SK-N-SH treated with all-trans-retinoic acid at 6 μM for 48 hours (cell line): ENCODE measurements at regions not wholly inside any gene's neighbourhood (a gene's known extent, or its start where the extent isn't known, plus 50 kb on each side); places are given as distances from the start of the nearest gene placed in this dataset.
"Not testable (repeated sequence)": the region's sequence is repeated elsewhere in the genome, so short reads cannot be mapped to it uniquely, and the experiment has no call there.

ENCODE experiments used
- ATAC-seq: fragments of 200-7000 bp; cut with Tn5 transposase; 3 replicates; pipeline ENCODE4 v1.9.1; 2020; ENCODE audit warnings: mild to moderate bottlenecking, moderate library complexity
- ARNTL ChIP-seq: fragments of 450-650 bp; formaldehyde crosslinking; IDR thresholded peaks from 2 replicates; pipeline ENCODE4 v1.5.0; 2020; ENCODE audit warnings: low read depth, mild to moderate bottlenecking, moderate library complexity, borderline replicate concordance
- BACH2 ChIP-seq: fragments of 250-450 bp; sonication (Bioruptor Pico); IDR thresholded peaks from 2 replicates; pipeline ENCODE4 v1.9.0; 2021; ENCODE audit warnings: mild to moderate bottlenecking, borderline replicate concordance
- CSDC2 ChIP-seq: fragments of 250-450 bp; sonication (Bioruptor Pico); IDR thresholded peaks from 2 replicates; pipeline ENCODE4 v1.5.0; 2020; ENCODE audit warnings: mild to moderate bottlenecking, moderate library complexity
- ESRRG ChIP-seq: fragments of 250-450 bp; sonication (Bioruptor Pico); IDR thresholded peaks from 2 replicates; pipeline ENCODE4 v1.6.1; 2021; ENCODE audit warnings: mild to moderate bottlenecking
- GLIS3 ChIP-seq: fragments of 250-450 bp; sonication (Bioruptor Pico); IDR thresholded peaks from 2 replicates; pipeline ENCODE4 v1.5.0; 2020; ENCODE audit warnings: mild to moderate bottlenecking, moderate library complexity
- ISL1 ChIP-seq: fragments of 250-450 bp; sonication (Bioruptor Pico); IDR thresholded peaks from 2 replicates; pipeline ENCODE4 v2.1.2; 2022; ENCODE audit warnings: mild to moderate bottlenecking, moderate library complexity
- OSR1 ChIP-seq: fragments of 250-450 bp; sonication (Bioruptor Pico); IDR thresholded peaks from 2 replicates; pipeline ENCODE4 v1.8.0; 2022; ENCODE audit warnings: moderate library complexity, mild to moderate bottlenecking, inconsistent platforms
- PPARA ChIP-seq: fragments of 250-450 bp; sonication (Bioruptor Pico); IDR thresholded peaks from 2 replicates; pipeline ENCODE4 v1.5.0; 2020; ENCODE audit warnings: mild to moderate bottlenecking, borderline replicate concordance
- RARB ChIP-seq: fragments of 250-450 bp; sonication (Bioruptor Pico); IDR thresholded peaks from 2 replicates; pipeline ENCODE4 v1.8.0; 2021; ENCODE audit warnings: mild to moderate bottlenecking, moderate library complexity
- SNAI2 ChIP-seq: fragments of 250-450 bp; sonication (Bioruptor Pico); IDR thresholded peaks from 2 replicates; pipeline ENCODE4 v1.5.0; 2020; ENCODE audit warnings: mild to moderate bottlenecking, moderate library complexity
- TCF4 ChIP-seq: fragments of 250-450 bp; sonication (Bioruptor Pico); IDR thresholded peaks from 2 replicates; pipeline ENCODE4 v1.8.0; 2021; ENCODE audit warnings: mild to moderate bottlenecking, moderate library complexity, borderline replicate concordance
- TOX ChIP-seq: fragments of 250-450 bp; sonication (Bioruptor Pico); IDR thresholded peaks from 2 replicates; pipeline ENCODE4 v1.8.0; 2021; ENCODE audit warnings: mild to moderate bottlenecking, moderate library complexity, borderline replicate concordance
- ZC3H10 ChIP-seq: fragments of 250-450 bp; sonication (Bioruptor Pico); IDR thresholded peaks from 2 replicates; pipeline ENCODE4 v1.5.1; 2021; ENCODE audit warnings: mild to moderate bottlenecking, moderate library complexity
- ZFP3 ChIP-seq: fragments of 250-450 bp; sonication (Bioruptor Pico); IDR thresholded peaks from 2 replicates; pipeline ENCODE4 v1.5.0; 2020; ENCODE audit warnings: mild to moderate bottlenecking, moderate library complexity
- ZFP30 ChIP-seq: fragments of 450-650 bp; formaldehyde crosslinking; IDR thresholded peaks from 2 replicates; pipeline ENCODE4 v1.5.0; 2022; ENCODE audit warnings: mild to moderate bottlenecking, moderate library complexity
- ZNF565 ChIP-seq: fragments of 450-650 bp; formaldehyde crosslinking; conservative IDR thresholded peaks from 2 replicates; pipeline ENCODE4 v1.5.0; 2020; ENCODE audit warnings: low read depth, mild to moderate bottlenecking, moderate library complexity
- ZNF70 ChIP-seq: fragments of 450-650 bp; formaldehyde crosslinking; IDR thresholded peaks from 2 replicates; pipeline ENCODE4 v1.5.0; 2020; ENCODE audit warnings: mild to moderate bottlenecking, moderate library complexity
- ZNF8 ChIP-seq: fragments of 450-650 bp; formaldehyde crosslinking; IDR thresholded peaks from 2 replicates; pipeline ENCODE4 v1.5.0; 2020; ENCODE audit warnings: mild to moderate bottlenecking, moderate library complexity
- TF ChIP-seq, protein P1 (sequence below): fragments of 250-450 bp; sonication (Bioruptor Pico); IDR thresholded peaks from 2 replicates; pipeline ENCODE4 v1.5.0; 2020; ENCODE audit warnings: mild to moderate bottlenecking, moderate library complexity
- TF ChIP-seq, protein P2 (sequence below): fragments of 250-450 bp; sonication (Bioruptor Pico); IDR thresholded peaks from 2 replicates; pipeline ENCODE4 v1.8.0; 2021; ENCODE audit warnings: low read depth, mild to moderate bottlenecking, moderate library complexity, borderline replicate concordance
- TF ChIP-seq, protein P3 (sequence below): fragments of 250-450 bp; sonication (Bioruptor Pico); IDR thresholded peaks from 2 replicates; pipeline ENCODE4 v1.5.1; 2020; ENCODE audit warnings: low read depth, mild to moderate bottlenecking, moderate library complexity
- TF ChIP-seq, protein P4 (sequence below): fragments of 250-450 bp; sonication (Bioruptor Pico); IDR thresholded peaks from 2 replicates; pipeline ENCODE4 v1.5.1; 2021; ENCODE audit warnings: mild to moderate bottlenecking, moderate library complexity
- TF ChIP-seq, protein P5 (sequence below): fragments of 250-450 bp; sonication (Bioruptor Pico); IDR thresholded peaks from 2 replicates; pipeline ENCODE4 v1.8.0; 2020; ENCODE audit warnings: mild to moderate bottlenecking, moderate library complexity, borderline replicate concordance

DNA sequence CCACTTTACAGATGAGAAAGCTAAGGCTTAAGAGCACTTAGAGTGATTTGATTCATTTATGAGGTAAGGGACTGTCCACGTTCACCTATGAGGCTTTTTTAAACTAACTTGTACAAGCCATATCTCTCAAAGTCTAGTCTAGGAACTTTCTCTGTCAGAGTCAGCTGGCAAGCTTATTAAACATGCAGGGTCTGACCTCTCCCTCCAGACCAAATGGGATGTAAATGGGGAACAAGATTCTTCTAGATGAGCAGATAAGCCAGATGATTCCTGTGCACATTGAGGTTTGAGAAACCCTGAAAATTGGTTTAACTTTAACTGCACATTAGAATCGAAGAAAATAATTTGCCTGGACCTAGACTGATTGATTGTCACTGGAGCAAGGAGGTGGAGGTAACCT is 160.0 kb upstream of the SPRY1 start:
- ATAC-seq, result no peak
- TF ChIP-seq ZFP30 (CRISPR knock-in tag), result no peak
- no peak for TF ChIP-seq TCF4 (CRISPR knock-in tag)
- TF ChIP-seq ZNF70 (CRISPR knock-in tag), result no peak
- TF ChIP-seq ZC3H10 (CRISPR knock-in tag), result no peak
- no peak for TF ChIP-seq CSDC2 (CRISPR knock-in tag)
- no peak for TF ChIP-seq RARB (CRISPR knock-in tag)
- TF ChIP-seq PPARA (CRISPR knock-in tag), result no peak
- TF ChIP-seq, protein P1, sequence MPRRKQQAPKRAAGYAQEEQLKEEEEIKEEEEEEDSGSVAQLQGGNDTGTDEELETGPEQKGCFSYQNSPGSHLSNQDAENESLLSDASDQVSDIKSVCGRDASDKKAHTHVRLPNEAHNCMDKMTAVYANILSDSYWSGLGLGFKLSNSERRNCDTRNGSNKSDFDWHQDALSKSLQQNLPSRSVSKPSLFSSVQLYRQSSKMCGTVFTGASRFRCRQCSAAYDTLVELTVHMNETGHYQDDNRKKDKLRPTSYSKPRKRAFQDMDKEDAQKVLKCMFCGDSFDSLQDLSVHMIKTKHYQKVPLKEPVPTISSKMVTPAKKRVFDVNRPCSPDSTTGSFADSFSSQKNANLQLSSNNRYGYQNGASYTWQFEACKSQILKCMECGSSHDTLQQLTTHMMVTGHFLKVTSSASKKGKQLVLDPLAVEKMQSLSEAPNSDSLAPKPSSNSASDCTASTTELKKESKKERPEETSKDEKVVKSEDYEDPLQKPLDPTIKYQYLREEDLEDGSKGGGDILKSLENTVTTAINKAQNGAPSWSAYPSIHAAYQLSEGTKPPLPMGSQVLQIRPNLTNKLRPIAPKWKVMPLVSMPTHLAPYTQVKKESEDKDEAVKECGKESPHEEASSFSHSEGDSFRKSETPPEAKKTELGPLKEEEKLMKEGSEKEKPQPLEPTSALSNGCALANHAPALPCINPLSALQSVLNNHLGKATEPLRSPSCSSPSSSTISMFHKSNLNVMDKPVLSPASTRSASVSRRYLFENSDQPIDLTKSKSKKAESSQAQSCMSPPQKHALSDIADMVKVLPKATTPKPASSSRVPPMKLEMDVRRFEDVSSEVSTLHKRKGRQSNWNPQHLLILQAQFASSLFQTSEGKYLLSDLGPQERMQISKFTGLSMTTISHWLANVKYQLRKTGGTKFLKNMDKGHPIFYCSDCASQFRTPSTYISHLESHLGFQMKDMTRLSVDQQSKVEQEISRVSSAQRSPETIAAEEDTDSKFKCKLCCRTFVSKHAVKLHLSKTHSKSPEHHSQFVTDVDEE (CRISPR knock-in tag), result no peak
- TF ChIP-seq, protein P2, sequence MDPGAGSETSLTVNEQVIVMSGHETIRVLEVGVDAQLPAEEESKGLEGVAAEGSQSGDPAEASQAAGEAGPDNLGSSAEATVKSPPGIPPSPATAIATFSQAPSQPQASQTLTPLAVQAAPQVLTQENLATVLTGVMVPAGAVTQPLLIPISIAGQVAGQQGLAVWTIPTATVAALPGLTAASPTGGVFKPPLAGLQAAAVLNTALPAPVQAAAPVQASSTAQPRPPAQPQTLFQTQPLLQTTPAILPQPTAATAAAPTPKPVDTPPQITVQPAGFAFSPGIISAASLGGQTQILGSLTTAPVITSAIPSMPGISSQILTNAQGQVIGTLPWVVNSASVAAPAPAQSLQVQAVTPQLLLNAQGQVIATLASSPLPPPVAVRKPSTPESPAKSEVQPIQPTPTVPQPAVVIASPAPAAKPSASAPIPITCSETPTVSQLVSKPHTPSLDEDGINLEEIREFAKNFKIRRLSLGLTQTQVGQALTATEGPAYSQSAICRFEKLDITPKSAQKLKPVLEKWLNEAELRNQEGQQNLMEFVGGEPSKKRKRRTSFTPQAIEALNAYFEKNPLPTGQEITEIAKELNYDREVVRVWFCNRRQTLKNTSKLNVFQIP, result no peak
- TF ChIP-seq TOX (CRISPR knock-in tag), result no peak
- TF ChIP-seq, protein P3, sequence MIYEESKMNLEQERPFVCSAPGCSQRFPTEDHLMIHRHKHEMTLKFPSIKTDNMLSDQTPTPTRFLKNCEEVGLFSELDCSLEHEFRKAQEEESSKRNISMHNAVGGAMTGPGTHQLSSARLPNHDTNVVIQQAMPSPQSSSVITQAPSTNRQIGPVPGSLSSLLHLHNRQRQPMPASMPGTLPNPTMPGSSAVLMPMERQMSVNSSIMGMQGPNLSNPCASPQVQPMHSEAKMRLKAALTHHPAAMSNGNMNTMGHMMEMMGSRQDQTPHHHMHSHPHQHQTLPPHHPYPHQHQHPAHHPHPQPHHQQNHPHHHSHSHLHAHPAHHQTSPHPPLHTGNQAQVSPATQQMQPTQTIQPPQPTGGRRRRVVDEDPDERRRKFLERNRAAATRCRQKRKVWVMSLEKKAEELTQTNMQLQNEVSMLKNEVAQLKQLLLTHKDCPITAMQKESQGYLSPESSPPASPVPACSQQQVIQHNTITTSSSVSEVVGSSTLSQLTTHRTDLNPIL (CRISPR knock-in tag), result no peak
- TF ChIP-seq, protein P4, sequence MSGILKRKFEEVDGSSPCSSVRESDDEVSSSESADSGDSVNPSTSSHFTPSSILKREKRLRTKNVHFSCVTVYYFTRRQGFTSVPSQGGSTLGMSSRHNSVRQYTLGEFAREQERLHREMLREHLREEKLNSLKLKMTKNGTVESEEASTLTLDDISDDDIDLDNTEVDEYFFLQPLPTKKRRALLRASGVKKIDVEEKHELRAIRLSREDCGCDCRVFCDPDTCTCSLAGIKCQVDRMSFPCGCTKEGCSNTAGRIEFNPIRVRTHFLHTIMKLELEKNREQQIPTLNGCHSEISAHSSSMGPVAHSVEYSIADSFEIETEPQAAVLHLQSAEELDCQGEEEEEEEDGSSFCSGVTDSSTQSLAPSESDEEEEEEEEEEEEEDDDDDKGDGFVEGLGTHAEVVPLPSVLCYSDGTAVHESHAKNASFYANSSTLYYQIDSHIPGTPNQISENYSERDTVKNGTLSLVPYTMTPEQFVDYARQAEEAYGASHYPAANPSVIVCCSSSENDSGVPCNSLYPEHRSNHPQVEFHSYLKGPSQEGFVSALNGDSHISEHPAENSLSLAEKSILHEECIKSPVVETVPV, result no peak
- no peak for TF ChIP-seq ARNTL
- TF ChIP-seq SNAI2 (CRISPR knock-in tag), result no peak
- TF ChIP-seq ZNF8 (CRISPR knock-in tag), result no peak
- TF ChIP-seq ESRRG, result no peak
- TF ChIP-seq OSR1 (CRISPR knock-in tag), result no peak

DNA sequence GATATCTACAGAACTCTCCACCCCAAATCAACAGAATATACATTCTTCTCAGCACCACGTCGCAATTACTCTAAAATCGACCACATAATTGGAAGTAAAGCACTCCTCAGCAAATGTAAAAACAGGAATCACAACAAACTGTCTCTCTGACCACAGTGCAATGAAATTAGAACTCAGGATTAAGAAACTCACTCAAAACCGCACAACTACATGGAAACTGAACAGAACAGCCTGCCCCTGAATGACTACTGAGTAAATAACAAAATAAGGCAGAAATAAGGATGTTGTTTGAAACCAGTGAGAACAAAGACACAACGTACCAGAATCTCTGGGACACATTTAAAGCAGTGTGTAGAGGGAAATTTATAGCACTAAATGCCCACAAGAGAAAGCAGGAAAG is 156.3 kb upstream of the SPRY1 start:
- not testable (repeated sequence) for ATAC-seq

DNA sequence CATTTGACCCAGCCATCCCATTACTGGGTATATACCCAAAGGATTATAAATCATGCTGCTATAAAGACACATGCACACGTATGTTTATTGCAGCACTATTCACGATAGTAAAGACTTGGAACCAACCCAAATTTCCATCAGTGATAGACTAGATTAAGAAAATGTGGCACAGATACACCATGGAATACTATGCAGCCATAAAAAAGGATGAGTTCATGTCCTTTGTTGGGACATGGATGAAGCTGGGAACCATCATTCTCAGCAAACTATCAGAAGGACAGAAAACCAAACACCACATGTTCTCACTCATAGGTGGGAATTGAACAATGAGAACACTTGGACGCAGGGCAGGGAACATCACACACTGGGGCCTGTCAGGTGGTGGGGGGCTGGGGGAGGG is 153.4 kb upstream of the SPRY1 start:
- not testable (repeated sequence) for ATAC-seq

DNA sequence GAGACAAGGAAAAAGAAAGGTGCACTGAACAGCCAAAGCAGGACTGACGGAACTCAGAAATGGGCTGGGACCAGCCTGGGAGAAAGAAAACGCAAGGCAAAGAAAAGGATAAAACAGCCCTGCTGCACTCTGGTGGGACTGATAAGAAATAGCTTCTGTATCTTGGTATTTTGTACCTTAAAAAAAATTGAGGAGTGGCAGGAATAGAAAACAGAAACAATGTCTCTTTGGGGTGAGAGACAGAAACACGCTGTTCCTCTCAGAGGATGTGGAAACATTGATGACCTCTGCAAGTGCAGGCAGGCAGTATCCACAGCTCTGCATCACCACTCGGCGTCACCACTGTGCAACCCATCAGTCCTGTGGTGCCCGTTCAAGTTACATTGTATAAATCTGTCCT is 152.5 kb upstream of the SPRY1 start:
- peak; percentile 67 for ATAC-seq
- TF ChIP-seq PPARA (CRISPR knock-in tag), result no peak
- TF ChIP-seq, protein P5, sequence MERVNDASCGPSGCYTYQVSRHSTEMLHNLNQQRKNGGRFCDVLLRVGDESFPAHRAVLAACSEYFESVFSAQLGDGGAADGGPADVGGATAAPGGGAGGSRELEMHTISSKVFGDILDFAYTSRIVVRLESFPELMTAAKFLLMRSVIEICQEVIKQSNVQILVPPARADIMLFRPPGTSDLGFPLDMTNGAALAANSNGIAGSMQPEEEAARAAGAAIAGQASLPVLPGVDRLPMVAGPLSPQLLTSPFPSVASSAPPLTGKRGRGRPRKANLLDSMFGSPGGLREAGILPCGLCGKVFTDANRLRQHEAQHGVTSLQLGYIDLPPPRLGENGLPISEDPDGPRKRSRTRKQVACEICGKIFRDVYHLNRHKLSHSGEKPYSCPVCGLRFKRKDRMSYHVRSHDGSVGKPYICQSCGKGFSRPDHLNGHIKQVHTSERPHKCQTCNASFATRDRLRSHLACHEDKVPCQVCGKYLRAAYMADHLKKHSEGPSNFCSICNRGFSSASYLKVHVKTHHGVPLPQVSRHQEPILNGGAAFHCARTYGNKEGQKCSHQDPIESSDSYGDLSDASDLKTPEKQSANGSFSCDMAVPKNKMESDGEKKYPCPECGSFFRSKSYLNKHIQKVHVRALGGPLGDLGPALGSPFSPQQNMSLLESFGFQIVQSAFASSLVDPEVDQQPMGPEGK, result no peak
- TF ChIP-seq ZFP30 (CRISPR knock-in tag), result no peak
- TF ChIP-seq BACH2 (CRISPR knock-in tag), result no peak
- TF ChIP-seq, protein P3 (CRISPR knock-in tag), result no peak
- no peak for TF ChIP-seq TOX (CRISPR knock-in tag)
- no peak for TF ChIP-seq ZFP3 (CRISPR knock-in tag)
- no peak for TF ChIP-seq ISL1 (CRISPR knock-in tag)
- TF ChIP-seq CSDC2 (CRISPR knock-in tag), result no peak
- no peak for TF ChIP-seq TCF4 (CRISPR knock-in tag)
- TF ChIP-seq, protein P1 (CRISPR knock-in tag), result no peak
- TF ChIP-seq OSR1 (CRISPR knock-in tag), result no peak
- TF ChIP-seq ZC3H10 (CRISPR knock-in tag), result no peak
- TF ChIP-seq SNAI2 (CRISPR knock-in tag), result no peak
- TF ChIP-seq ZNF565 (CRISPR knock-in tag), result no peak
- no peak for TF ChIP-seq GLIS3 (CRISPR knock-in tag)
